ENCODE measurements at regions not wholly inside any gene's neighbourhood (a gene's known extent, or its start where the extent isn't known, plus 50 kb on each side); places are given as distances from the start of the nearest gene placed in this dataset.
A peak's percentile ranks its signal among the peaks of the same experiment; 100 is the strongest.

- ATAC-seq, result peak; percentile 55 to 91 (median 84)
- H3K36me3 ChIP-seq, result no peaks in the 10 kb centered on the region
- H3K27me3 ChIP-seq, result no peaks in the 10 kb centered on the region
- intact Hi-C loops (cut with DNase I), result loop anchor here in 1 of 10 donors (10.0 kb wide), 1 partner anchor 200 kb away; no protein-coding TSS in a partner anchor
- peak in 1 of 2 donors; percentile 18 for DNase-seq
- H3K9me3 ChIP-seq, result peaks cover 0 to 13% (median 4%) of the 10 kb centered on the region in 11 donors
- peaks cover 0 to 9% (median 2%) of the 10 kb centered on the region in 9 donors for H3K4me1 ChIP-seq
- no peak overlapping the region for H3K4me3 ChIP-seq
- WGBS, 2 donors, result 27 to 35% methylated on average over 4 of the region's 4 CpGs
- no peak for TF ChIP-seq CTCF (IDR thresholded peaks at IDR 0.05)
- H3K27ac ChIP-seq, result peak overlapping the region in 8 of 10 donors; percentile 34 to 86 (median 58)
These were observed 163.0 kb downstream of the ATP23 start for GRCh38 chr12:58104351-58104755.

DNA sequence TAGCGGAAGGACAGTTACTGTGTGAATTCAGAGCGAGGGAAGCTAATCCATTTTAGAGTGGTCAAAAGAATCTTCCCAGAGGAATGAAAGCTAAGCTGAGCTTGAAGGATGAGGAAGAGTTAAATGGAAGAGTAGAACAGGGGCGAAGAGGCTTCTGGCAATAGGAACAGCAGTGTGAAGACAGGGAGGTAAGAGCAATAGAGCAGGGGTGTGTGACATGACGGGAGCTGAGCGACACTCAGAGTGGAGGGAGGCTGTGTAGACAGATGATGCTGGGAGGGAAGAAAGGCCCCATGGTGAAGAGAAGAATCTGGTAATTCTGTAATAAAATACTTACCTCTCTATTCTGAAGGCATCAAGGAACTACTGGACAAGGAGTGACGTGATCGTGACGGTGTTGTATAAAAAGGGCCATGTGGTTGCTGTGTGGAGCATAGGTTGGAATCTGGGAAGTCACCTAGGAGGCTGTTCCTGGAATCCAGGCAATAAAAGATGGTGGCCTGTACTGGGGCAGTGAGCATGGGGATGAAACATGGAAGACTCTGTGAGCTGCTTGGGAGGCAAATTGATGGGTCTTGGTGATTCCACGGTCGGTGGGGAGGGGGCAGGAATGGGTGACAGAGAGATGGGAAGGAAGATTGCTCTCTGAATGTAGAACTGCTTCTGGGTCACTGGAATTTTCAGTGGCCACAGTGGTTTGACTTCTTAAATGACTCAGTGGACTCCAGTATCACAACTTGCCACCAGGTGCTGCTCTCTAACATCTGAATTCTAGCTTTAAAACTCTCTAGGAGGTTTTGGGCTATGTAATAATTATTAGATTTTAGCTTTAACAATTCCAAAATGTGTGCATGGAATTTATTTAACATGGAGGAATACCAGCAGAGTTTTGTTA, 164.1 kb downstream of the ATP23 start:
- H3K9me3 ChIP-seq, result peaks cover 0 to 13% (median 4%) of the 10 kb centered on the region in 11 donors
- peak in 7 of 9 donors; percentile 18 to 55 (median 36) for TF ChIP-seq CTCF (IDR thresholded peaks at IDR 0.05)
- peak; percentile 25 to 73 (median 56) for ATAC-seq
- peaks cover 0 to 9% (median 2%) of the 10 kb centered on the region in 9 donors for H3K4me1 ChIP-seq
- H3K4me3 ChIP-seq, result no peak overlapping the region
- H3K36me3 ChIP-seq, result no peaks in the 10 kb centered on the region
- no peaks in the 10 kb centered on the region for H3K27me3 ChIP-seq
- WGBS, 2 donors, result 74 to 80% methylated on average over 10 of the region's 10 CpGs
- peak overlapping the region in 9 of 10 donors; percentile 14 to 86 (median 56) for H3K27ac ChIP-seq
- DNase-seq, result no peak
- intact Hi-C loops (cut with DNase I), result loop anchor here in 1 of 10 donors (10.0 kb wide), 1 partner anchor 199 kb away; no protein-coding TSS in a partner anchor

GRCh38 chr12:58106195-58106594, 164.8 kb downstream of the ATP23 start:
- no peak for TF ChIP-seq CTCF (IDR thresholded peaks at IDR 0.05)
- Histone ChIP-seq H3K27ac (peak overlapping the region in 7 of 10 donors; percentile 14 to 86 (median 48)), H3K27me3 (no peaks in the 10 kb centered on the region), H3K36me3 (no peaks in the 10 kb centered on the region), H3K4me1 (peaks cover 0 to 9% (median 2%) of the 10 kb centered on the region in 9 donors), H3K4me3 (no peak overlapping the region), H3K9me3 (peaks cover 0 to 13% (median 4%) of the 10 kb centered on the region in 11 donors)
- 72 to 82% methylated on average over 3 of the region's 3 CpGs for WGBS, 2 donors
- intact Hi-C loops (cut with DNase I), result loop anchor here in 1 of 10 donors (10.0 kb wide), 1 partner anchor 199 kb away; no protein-coding TSS in a partner anchor
- no peak for DNase-seq
- ATAC-seq, result peak in 7 of 8 donors; percentile 66 to 80 (median 69)

DNA sequence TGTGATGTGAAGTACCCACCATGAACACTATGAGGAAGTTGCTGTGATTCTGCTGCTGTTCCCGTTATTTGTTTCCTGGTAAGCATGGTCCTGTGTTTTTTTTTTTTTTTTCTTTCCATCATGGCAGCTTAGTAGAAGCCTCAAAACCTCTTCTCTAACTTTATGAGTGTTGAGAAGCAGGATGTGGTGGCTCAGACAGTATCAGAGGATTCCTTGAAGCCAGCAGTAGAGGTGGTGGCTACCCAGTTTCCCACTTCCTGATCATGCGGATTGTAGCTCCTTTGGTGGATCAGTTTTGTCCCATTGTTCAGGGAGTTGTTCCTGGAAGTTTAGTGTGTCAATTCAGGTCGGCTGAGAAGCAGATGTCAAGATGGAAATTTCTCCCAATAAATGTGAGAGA, 175.8 kb downstream of the ATP23 start:
- no peak for ATAC-seq
- DNase-seq, result no peak
- no peak overlapping the region for H3K27ac ChIP-seq
- intact Hi-C loops (cut with DNase I), result no loop called here
- H3K9me3 ChIP-seq, result peaks cover 0 to 5% (median 0%) of the 10 kb centered on the region in 11 donors
- no peak overlapping the region for H3K4me3 ChIP-seq
- no peaks in the 10 kb centered on the region for H3K27me3 ChIP-seq
- no peaks in the 10 kb centered on the region for H3K36me3 ChIP-seq
- 69 to 75% methylated on average over 3 of the region's 3 CpGs for WGBS, 2 donors
- no peak for TF ChIP-seq CTCF (IDR thresholded peaks at IDR 0.05)
- H3K4me1 ChIP-seq, result no peaks in the 10 kb centered on the region
